Heart left ventricle (tissue), 16 donors: ENCODE measurements at regions not wholly inside any gene's neighbourhood (a gene's known extent, or its start where the extent isn't known, plus 50 kb on each side); places are given as distances from the start of the nearest gene placed in this dataset.

Experiments
- ATAC-seq, 4 donors: fragments of 200-7000 bp; cut with Tn5 transposase; one replicate each; pipeline ENCODE4 v1.9.1; 2020 to 2022; ENCODE audit warnings: moderate library complexity in 4 of 4, mild to moderate bottlenecking in 3 of 4, moderate number of reproducible peaks in 1 of 4
- DNase-seq, 5 donors: peaks; one replicate each; pipeline ENCODE4 v3.0.0-alpha.2; 2020
- H3K27ac ChIP-seq, 12 donors: fragments of 200-600 bp; sonication (generic) in 4 of 12; one replicate each; pipeline versions ENCODE4 v1.5.0 to v1.8.0; 2016 to 2022; ENCODE audit warnings: mild to moderate bottlenecking in 2 of 12
- H3K27me3 ChIP-seq, 9 donors: fragments of 200-600 bp; sonication (generic) in 2 of 9; one replicate each; pipeline versions ENCODE4 v1.5.1 to v1.8.0; 2016 to 2022; ENCODE audit warnings: mild to moderate bottlenecking in 3 of 9
- H3K36me3 ChIP-seq, 9 donors: fragments of 200-600 bp; sonication (generic) in 2 of 9; one replicate each; pipeline versions ENCODE4 v1.5.0 to v1.8.0; 2018 to 2022; ENCODE audit warnings: mild to moderate bottlenecking in 2 of 9
- H3K4me1 ChIP-seq, 12 donors: fragments of 200-600 bp; sonication (generic) in 4 of 12; one replicate each; pipeline versions ENCODE4 v1.5.0 to v1.8.0; 2016 to 2022; ENCODE audit warnings: mild to moderate bottlenecking in 3 of 12
- H3K4me3 ChIP-seq, 12 donors: fragments of 200-600 bp; sonication (generic) in 4 of 12; one replicate each; pipeline versions ENCODE4 v1.5.0 to v1.8.0; 2017 to 2022; ENCODE audit warnings: mild to moderate bottlenecking in 9 of 12, moderate library complexity in 4 of 12
- H3K9me3 ChIP-seq, 12 donors: fragments of 200-600 bp; sonication (generic) in 4 of 12; one replicate each; pipeline versions ENCODE4 v1.5.0 to v1.8.0; 2016 to 2022; ENCODE audit warnings: mild to moderate bottlenecking in 1 of 12
- POLR2A ChIP-seq, 2 donors: fragments of 450-650 bp; IDR thresholded peaks; one replicate each; pipeline ENCODE4 v1.6.1; 2017; ENCODE audit warnings: antibody characterized with exemption in 2 of 2, mild to moderate bottlenecking in 2 of 2, moderate library complexity in 2 of 2
- WGBS, 4 donors: extraction: QIAGEN DNeasy Blood & Tissue Kit in 2 of 4; methylation state at CpG; one replicate each; pipeline versions ENCODE4 v1.1.5 to v1.1.7; 2013 to 2018; 5-methylcytosine and 5-hydroxymethylcytosine counted together
- intact Hi-C, 10 donors: fragments of 100-400 bp; cut with DNase I; formaldehyde crosslinking; loops; one replicate each; pipeline versions ENCODE4 v1.11.1 to v1.14.2; 2022
- TF ChIP-seq, protein P1 (sequence below), 12 donors: fragments of 200-600 bp; sonication (generic) in 4 of 12; IDR thresholded peaks; one replicate each; pipeline versions ENCODE4 v1.5.0 to v1.8.0; 2018 to 2022; ENCODE audit warnings: antibody characterized with exemption in 12 of 12, mild to moderate bottlenecking in 5 of 12
- donor health status: ischemic (EF 13 %, LVEDD 7.1; RV severe dilation, severe dysfunction).
- donor health status: healthy with polysubstance abuse.
- donor health status: DM: no; HTN: yes; CAD: no.
- donor health status: DM: no; HTN: no; CAD: no.
- donor health status: ischemic (EF 25% LVEDD 6.9; RV normal size, moderate dysfunction).
- donor health status: ischemic (EF 25% LVEDD 5.7; RV mildly dilated, moderate dysfunction).
- donor health status: healthy.
- donor health status: DM: yes; HTN: yes; CAD: no.
- donor health status: ischemic (EF 35%, LVEDD 5.7; RV mildly dilated, moderate dysfunction).
- donor health status: nonischemic (EF 11% LVEDD 7.7; RV severe dilation, severe dysfunction).
- donor health status: DM: yes; HTN: yes; CAD: no.
- donor health status: PGD.
- donor health status: ischemic (EF 29% LVEDD 5.4; RV normal size, mild dysfunction).
- donor health status: nonischemic (EF 23%, LVEDD 6.1; RV moderate dilation, normal function).

DNA sequence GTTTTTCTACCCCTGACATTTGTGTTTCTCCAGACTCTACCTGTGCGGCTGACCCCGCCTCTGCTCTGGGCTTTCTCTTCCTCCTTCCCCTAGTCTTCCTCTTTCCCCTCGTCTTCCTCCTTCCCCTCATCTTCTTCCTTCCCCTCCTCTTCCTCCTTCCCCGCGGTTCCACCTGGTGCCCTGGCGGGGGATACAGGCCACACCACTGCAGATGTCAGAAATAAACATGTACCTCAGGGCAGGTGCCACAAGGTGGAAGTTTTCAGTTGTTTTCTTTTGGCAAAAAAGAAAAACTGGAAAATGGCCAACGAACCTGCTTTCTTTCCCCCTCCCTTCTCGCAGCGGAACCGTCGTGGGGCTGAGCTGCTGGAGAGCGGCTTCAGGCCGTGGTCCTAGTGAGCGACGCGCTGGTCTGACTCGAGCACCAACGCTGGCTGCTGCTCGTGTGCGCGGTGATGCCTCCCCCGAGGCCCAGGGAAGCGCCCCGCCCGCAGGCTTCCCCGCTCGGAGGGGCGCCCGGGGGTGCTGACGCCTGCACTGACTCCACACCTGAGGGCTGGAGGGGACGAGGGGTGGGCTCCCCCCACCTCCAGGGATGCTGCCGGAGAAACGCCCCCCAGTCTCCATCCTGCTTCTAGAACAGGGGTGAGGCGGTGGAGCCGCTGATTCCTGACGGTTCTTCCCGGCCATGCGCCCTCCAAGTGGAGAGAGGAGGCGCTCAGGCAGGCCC, 83.7 kb upstream of the ZNF516 start:
- TF ChIP-seq POLR2A (IDR thresholded peaks at IDR 0.05): no peak
- TF ChIP-seq, protein P1, sequence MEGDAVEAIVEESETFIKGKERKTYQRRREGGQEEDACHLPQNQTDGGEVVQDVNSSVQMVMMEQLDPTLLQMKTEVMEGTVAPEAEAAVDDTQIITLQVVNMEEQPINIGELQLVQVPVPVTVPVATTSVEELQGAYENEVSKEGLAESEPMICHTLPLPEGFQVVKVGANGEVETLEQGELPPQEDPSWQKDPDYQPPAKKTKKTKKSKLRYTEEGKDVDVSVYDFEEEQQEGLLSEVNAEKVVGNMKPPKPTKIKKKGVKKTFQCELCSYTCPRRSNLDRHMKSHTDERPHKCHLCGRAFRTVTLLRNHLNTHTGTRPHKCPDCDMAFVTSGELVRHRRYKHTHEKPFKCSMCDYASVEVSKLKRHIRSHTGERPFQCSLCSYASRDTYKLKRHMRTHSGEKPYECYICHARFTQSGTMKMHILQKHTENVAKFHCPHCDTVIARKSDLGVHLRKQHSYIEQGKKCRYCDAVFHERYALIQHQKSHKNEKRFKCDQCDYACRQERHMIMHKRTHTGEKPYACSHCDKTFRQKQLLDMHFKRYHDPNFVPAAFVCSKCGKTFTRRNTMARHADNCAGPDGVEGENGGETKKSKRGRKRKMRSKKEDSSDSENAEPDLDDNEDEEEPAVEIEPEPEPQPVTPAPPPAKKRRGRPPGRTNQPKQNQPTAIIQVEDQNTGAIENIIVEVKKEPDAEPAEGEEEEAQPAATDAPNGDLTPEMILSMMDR (IDR thresholded peaks at IDR 0.05): no peak
- no peaks in the 10 kb centered on the region for H3K36me3 ChIP-seq
- H3K27me3 ChIP-seq: peaks cover 0 to 26% (median 10%) of the 10 kb centered on the region in 9 donors
- intact Hi-C loops: no loop called here
- peaks cover 0 to 4% (median 0%) of the 10 kb centered on the region in 12 donors for H3K9me3 ChIP-seq
- H3K4me3 ChIP-seq: no peak overlapping the region
- ATAC-seq (no peak), DNase-seq (peak in 1 of 5 donors; percentile 6)
- peaks cover 0 to 12% (median 0%) of the 10 kb centered on the region in 12 donors for H3K4me1 ChIP-seq
- WGBS, 4 donors: 16 to 24% (median 17%) methylated on average over 33 to 39 of the region's 39 CpGs
- no peak overlapping the region for H3K27ac ChIP-seq

DNA sequence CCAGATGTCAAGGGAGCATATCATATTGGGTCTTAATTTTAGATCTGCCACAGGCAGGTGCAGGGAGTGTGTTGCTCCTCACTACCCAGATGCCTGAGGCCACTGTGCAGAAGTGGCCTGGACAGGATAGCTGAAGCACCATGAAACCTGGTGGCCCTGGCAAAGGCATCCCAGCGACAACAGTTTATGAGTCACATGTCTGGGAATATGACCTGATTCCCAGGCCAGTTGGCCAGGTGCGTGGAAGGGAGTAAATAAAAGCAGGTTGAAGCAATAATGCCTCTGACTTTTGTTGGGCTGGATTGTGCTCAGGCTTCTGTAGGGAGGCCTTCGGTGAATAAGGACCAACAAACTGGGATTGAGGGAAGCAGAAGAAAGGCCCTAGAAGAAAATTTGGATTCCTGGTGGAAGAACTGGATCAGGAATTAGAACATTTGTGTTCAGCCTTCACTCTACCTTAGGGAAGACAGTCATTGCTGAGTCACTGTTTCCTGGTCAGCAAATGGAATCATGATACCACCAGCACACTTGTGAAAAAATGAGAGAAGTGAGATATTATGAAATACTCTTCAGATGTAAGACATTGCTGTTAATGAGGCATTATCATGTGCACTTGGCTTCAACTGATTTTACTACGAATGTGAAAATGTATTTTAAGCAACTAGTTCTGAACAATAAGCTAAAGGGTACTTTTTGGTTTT, 78.4 kb upstream of the ZNF516 start:
- no peak for TF ChIP-seq POLR2A (IDR thresholded peaks at IDR 0.05)
- TF ChIP-seq, protein P1 (IDR thresholded peaks at IDR 0.05): no peak
- intact Hi-C loops: no loop called here
- WGBS, 4 donors: 85 to 94% (median 88%) methylated on average over 4 of the region's 4 CpGs
- Histone ChIP-seq H3K4me3 (no peak overlapping the region), H3K36me3 (no peaks in the 10 kb centered on the region), H3K27me3 (peaks cover 0 to 12% (median 0%) of the 10 kb centered on the region in 9 donors), H3K4me1 (peaks cover 0 to 15% (median 0%) of the 10 kb centered on the region in 12 donors), H3K9me3 (peaks cover 0 to 4% (median 0%) of the 10 kb centered on the region in 12 donors), H3K27ac (no peak overlapping the region)
- DNase-seq: no peak
- ATAC-seq: peak in 1 of 4 donors; percentile 47

DNA sequence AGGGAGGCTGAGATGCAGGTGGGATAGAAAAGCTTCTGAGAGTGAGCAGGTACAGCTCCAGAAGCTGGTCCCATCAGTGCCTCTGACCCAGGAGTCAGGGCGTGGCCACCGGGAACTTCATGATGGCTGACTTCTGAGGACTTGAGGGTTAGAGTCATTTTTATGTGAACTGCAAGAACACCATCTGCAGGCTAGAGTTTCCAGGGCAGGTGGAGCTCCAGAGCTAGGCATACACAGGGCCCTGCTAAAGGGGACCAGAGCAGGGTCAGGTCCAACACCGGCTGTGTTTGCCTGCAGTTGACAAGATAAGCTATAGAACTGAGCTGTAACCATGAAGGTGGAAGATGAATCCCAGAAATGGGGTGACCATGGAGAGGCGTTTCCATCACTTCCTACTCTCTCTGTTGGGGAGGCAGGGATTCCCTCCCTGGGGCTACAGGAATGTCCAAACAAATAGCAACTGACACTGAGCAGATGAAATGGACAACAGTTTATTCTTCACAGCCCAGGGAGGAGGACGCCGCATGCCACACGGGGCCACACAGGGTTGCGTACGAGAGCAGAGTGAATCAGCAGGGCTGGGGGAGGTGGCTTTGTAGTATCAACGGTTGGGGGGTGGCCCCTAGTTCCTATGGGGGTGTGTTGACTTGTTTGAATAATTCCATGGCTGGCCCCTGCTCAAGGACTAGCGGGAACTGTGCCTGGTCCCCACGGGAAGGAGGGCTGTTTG, 77.6 kb upstream of the ZNF516 start:
- intact Hi-C loops: no loop called here
- Histone ChIP-seq H3K9me3 (peaks cover 0 to 4% (median 0%) of the 10 kb centered on the region in 12 donors), H3K36me3 (no peaks in the 10 kb centered on the region), H3K4me3 (no peak overlapping the region), H3K27ac (no peak overlapping the region), H3K4me1 (peaks cover 0 to 19% (median 0%) of the 10 kb centered on the region in 12 donors), H3K27me3 (peaks cover 0 to 6% (median 0%) of the 10 kb centered on the region in 9 donors)
- DNase-seq (no peak), ATAC-seq (no peak)
- 75 to 85% (median 78%) methylated on average over 11 to 12 of the region's 12 CpGs for WGBS, 4 donors
- no peak for TF ChIP-seq POLR2A (IDR thresholded peaks at IDR 0.05)
- TF ChIP-seq, protein P1 (IDR thresholded peaks at IDR 0.05): no peak

DNA sequence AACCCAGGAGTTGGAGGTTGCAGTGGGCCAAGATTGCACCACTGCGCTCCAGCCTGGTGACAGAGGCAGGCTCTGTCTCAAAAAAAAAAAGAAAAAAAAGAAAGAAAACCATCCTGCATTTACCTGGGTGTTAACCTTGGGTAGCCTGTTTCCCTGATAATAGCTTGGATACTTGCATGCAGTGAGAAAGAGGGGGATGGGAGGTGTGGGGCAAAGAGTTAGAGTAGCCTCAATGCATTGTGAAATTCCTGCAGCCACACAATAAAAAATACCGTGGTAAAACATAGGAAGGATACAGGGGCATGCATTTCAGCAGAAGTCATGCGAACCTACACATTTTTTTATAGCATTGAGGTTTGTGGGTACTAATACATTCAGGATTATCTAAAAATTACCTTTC, 76.6 kb upstream of the ZNF516 start:
- DNase-seq (no peak), ATAC-seq (no peak)
- no peaks in the 10 kb centered on the region for H3K36me3 ChIP-seq
- no peak for TF ChIP-seq POLR2A (IDR thresholded peaks at IDR 0.05)
- TF ChIP-seq, protein P1 (IDR thresholded peaks at IDR 0.05): no peak
- peaks cover 0 to 3% (median 0%) of the 10 kb centered on the region in 9 donors for H3K27me3 ChIP-seq
- intact Hi-C loops: no loop called here
- H3K9me3 ChIP-seq: peaks cover 0 to 4% (median 0%) of the 10 kb centered on the region in 12 donors
- peaks cover 0 to 21% (median 0%) of the 10 kb centered on the region in 12 donors for H3K4me1 ChIP-seq
- H3K4me3 ChIP-seq: no peak overlapping the region
- H3K27ac ChIP-seq: no peak overlapping the region
- WGBS, 4 donors: 71 to 84% (median 77%) methylated on average over 3 of the region's 3 CpGs
